ENCODE measurements at regions not wholly inside any gene's neighbourhood (a gene's known extent, or its start where the extent isn't known, plus 50 kb on each side); places are given as distances from the start of the nearest gene placed in this dataset.

DNA sequence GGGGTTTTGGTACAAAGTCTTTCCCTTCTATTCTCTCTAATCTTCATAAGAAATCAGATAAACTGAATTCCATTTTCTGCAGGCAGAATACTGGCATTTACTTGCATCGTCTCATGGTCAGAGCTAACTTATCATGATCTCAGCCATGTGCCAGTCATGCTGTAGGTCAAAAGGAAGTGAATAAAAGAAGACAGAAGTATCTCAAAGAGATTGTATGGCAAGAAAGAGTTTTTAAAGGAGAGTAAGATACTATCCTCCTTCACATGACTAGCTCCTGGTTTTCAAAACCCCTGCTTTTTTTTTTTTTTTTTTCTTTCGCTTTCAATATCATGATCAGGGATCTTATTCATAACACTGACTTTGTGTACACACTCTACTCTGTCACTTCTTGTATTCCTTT is 398.3 kb downstream of the C6orf118 start:
- TF ChIP-seq, protein P1, sequence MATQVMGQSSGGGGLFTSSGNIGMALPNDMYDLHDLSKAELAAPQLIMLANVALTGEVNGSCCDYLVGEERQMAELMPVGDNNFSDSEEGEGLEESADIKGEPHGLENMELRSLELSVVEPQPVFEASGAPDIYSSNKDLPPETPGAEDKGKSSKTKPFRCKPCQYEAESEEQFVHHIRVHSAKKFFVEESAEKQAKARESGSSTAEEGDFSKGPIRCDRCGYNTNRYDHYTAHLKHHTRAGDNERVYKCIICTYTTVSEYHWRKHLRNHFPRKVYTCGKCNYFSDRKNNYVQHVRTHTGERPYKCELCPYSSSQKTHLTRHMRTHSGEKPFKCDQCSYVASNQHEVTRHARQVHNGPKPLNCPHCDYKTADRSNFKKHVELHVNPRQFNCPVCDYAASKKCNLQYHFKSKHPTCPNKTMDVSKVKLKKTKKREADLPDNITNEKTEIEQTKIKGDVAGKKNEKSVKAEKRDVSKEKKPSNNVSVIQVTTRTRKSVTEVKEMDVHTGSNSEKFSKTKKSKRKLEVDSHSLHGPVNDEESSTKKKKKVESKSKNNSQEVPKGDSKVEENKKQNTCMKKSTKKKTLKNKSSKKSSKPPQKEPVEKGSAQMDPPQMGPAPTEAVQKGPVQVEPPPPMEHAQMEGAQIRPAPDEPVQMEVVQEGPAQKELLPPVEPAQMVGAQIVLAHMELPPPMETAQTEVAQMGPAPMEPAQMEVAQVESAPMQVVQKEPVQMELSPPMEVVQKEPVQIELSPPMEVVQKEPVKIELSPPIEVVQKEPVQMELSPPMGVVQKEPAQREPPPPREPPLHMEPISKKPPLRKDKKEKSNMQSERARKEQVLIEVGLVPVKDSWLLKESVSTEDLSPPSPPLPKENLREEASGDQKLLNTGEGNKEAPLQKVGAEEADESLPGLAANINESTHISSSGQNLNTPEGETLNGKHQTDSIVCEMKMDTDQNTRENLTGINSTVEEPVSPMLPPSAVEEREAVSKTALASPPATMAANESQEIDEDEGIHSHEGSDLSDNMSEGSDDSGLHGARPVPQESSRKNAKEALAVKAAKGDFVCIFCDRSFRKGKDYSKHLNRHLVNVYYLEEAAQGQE (IDR thresholded peaks at IDR 0.05; ENCODE audit: insufficient read depth in 1 of 2, low read depth in 2 of 2, low read length in 2 of 2), result no peak
- TF ChIP-seq POLR2AphosphoS5 (IDR thresholded peaks at IDR 0.05; ENCODE audit: low read depth, low read length), result no peak
- TF ChIP-seq SIN3A (IDR thresholded peaks at IDR 0.05; ENCODE audit: borderline replicate concordance, insufficient read depth, low read length), result no peak
- no peak for TF ChIP-seq TAF1 (IDR thresholded peaks at IDR 0.05; ENCODE audit: borderline replicate concordance, insufficient read depth, low read length)
